Sigmoid colon (tissue), 6 donors: ENCODE measurements at regions not wholly inside any gene's neighbourhood (a gene's known extent, or its start where the extent isn't known, plus 50 kb on each side); places are given as distances from the start of the nearest gene placed in this dataset.
A peak's percentile ranks its signal among the peaks of the same experiment; 100 is the strongest.

ENCODE experiments used
- DNase-seq: peaks from one replicate; pipeline ENCODE4 v3.0.0-alpha.2; 2019
- H3K27ac ChIP-seq, 4 donors: fragments of 200-600 bp; sonication (generic); one replicate each; pipeline ENCODE4 v1.5.1; 2016 to 2019; ENCODE audit warnings: mild to moderate bottlenecking in 1 of 4
- H3K27me3 ChIP-seq, 3 donors: fragments of 200-600 bp; sonication (generic); one replicate each; pipeline ENCODE4 v1.5.1; 2019; ENCODE audit warnings: mild to moderate bottlenecking in 1 of 3
- H3K36me3 ChIP-seq, 4 donors: fragments of 200-600 bp; sonication (generic); one replicate each; pipeline ENCODE4 v1.5.1; 2016 to 2019
- H3K4me1 ChIP-seq, 4 donors: fragments of 200-600 bp; sonication (generic); one replicate each; pipeline ENCODE4 v1.5.1; 2017 to 2019
- H3K4me3 ChIP-seq, 4 donors: fragments of 200-600 bp; sonication (generic); one replicate each; pipeline ENCODE4 v1.5.1; 2017 to 2019; ENCODE audit warnings: mild to moderate bottlenecking in 2 of 4, moderate library complexity in 1 of 4
- H3K9me3 ChIP-seq, 4 donors: fragments of 200-600 bp in 3 of 4; sonication (generic) in 3 of 4; one replicate each; pipeline versions ENCODE4 v1.5.1 to v1.6.1; 2013 to 2019
- EP300 ChIP-seq, 4 donors: sonication (generic); formaldehyde crosslinking; IDR thresholded peaks; one replicate each; pipeline ENCODE4 v1.6.1; 2017; ENCODE audit warnings: antibody characterized with exemption in 4 of 4
- POLR2A ChIP-seq, 2 donors: fragments of 450-650 bp; IDR thresholded peaks; one replicate each; pipeline ENCODE4 v1.6.1; 2016; ENCODE audit warnings: antibody characterized with exemption in 2 of 2, mild to moderate bottlenecking in 2 of 2, moderate library complexity in 2 of 2
- POLR2AphosphoS5 ChIP-seq, 4 donors: sonication (generic); formaldehyde crosslinking; IDR thresholded peaks; one replicate each; pipeline ENCODE4 v1.6.1; 2017; ENCODE audit warnings: antibody characterized with exemption in 4 of 4
- WGBS, 2 donors: extraction: QIAGEN DNeasy Blood & Tissue Kit; methylation state at CpG; one replicate each; pipeline ENCODE4 v1.1.7; 2013; 5-methylcytosine and 5-hydroxymethylcytosine counted together
- intact Hi-C: fragments of 100-400 bp; cut with DNase I; formaldehyde crosslinking; loops from one replicate; pipeline ENCODE4 v1.15.1; 2023
- TF ChIP-seq, protein P1 (sequence below), 4 experiments: fragments of 450-650 bp in 3 of 4; fragments of 200-600 bp in 1 of 4; IDR thresholded peaks; one replicate each; pipeline ENCODE4 v1.5.1; 2016 to 2019; ENCODE audit warnings: antibody characterized with exemption in 4 of 4, mild to moderate bottlenecking in 3 of 4, moderate library complexity in 2 of 4
- donor health status: healthy with polysubstance abuse.
- donor health status: healthy.

DNA sequence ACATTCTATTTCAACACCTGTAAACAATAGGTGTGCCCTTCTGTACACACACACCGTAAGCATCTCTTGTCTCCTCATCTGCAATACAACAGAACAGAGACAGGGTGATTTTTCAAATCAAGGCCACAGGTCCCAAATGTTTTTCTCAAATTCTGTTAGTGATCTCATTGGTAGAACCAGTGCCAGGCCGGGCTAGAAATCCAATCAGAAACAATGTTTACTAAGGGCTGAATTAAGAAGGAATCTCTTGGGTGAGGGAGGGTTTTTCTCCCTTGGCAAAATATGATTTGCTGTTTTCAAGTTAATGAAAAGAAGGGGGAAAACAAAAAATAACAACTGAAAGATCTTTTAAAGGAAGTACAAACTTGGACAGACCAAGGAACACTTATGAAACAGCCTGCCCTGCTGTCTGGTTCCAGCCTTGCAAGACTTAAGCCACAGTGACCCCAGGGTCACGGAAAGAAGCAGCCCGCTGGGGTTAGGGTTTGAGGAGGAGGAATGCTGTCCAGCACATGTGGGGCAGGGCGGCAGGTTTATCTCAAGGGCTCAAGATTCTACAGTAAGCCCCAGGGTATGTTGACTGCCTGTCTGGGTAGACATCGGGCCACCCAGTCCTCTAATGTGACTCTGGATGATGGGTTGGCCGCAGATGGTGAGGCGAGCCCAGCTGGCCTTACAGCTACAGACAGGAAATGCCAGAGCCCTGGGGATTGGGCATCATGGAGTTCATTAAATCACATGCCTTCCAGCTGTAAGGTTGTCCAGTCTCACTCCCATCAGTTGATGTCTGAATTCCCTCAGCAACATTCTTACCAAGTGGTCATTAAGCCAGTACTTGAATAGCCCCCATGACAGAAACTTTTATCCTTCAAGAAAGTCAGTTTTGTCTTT, 73.3 kb upstream of the SLC44A3 start:
- no peak for DNase-seq
- intact Hi-C loops, result no loop called here
- no peak overlapping the region for H3K4me3 ChIP-seq
- no peaks in the 10 kb centered on the region for H3K9me3 ChIP-seq
- H3K27ac ChIP-seq, result no peak overlapping the region
- no peaks in the 10 kb centered on the region for H3K27me3 ChIP-seq
- WGBS, 2 donors, result 79 to 84% methylated on average over 8 of the region's 8 CpGs
- no peaks in the 10 kb centered on the region for H3K36me3 ChIP-seq
- H3K4me1 ChIP-seq, result peaks cover 0 to 24% (median 18%) of the 10 kb centered on the region in 4 donors
- TF ChIP-seq POLR2AphosphoS5 (IDR thresholded peaks at IDR 0.05) (no peak), POLR2A (IDR thresholded peaks at IDR 0.05) (no peak), EP300 (IDR thresholded peaks at IDR 0.05) (no peak)
- TF ChIP-seq, protein P1, sequence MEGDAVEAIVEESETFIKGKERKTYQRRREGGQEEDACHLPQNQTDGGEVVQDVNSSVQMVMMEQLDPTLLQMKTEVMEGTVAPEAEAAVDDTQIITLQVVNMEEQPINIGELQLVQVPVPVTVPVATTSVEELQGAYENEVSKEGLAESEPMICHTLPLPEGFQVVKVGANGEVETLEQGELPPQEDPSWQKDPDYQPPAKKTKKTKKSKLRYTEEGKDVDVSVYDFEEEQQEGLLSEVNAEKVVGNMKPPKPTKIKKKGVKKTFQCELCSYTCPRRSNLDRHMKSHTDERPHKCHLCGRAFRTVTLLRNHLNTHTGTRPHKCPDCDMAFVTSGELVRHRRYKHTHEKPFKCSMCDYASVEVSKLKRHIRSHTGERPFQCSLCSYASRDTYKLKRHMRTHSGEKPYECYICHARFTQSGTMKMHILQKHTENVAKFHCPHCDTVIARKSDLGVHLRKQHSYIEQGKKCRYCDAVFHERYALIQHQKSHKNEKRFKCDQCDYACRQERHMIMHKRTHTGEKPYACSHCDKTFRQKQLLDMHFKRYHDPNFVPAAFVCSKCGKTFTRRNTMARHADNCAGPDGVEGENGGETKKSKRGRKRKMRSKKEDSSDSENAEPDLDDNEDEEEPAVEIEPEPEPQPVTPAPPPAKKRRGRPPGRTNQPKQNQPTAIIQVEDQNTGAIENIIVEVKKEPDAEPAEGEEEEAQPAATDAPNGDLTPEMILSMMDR (IDR thresholded peaks at IDR 0.05), result no peak

DNA sequence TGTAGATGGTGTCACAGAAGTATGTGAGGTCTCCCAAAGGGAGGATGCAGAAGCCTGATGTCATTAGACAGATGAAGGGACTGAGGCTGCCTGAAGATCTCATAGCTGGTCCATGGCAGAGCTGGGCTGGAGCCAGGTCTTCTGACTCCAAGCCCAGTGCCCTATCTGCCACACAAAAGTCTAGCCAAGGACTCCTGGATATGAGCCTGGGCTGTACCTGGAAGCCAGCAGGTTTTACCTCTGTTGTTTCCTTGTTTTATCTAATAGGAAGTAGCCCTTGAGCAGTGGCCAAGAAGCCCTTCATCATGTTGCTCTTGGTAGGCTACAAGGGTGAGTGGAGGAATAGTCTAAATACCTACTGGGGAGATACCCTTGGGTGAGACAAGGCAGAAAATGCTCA, 74.4 kb upstream of the SLC44A3 start:
- no peak overlapping the region for H3K27ac ChIP-seq
- no peaks in the 10 kb centered on the region for H3K27me3 ChIP-seq
- intact Hi-C loops, result loop anchor here (2.0 kb wide), 1 partner anchor 47 kb away; no protein-coding TSS in a partner anchor
- H3K4me1 ChIP-seq, result peaks cover 0 to 24% (median 18%) of the 10 kb centered on the region in 4 donors
- H3K4me3 ChIP-seq, result no peak overlapping the region
- no peak for DNase-seq
- H3K9me3 ChIP-seq, result no peaks in the 10 kb centered on the region
- TF ChIP-seq, protein P1 (IDR thresholded peaks at IDR 0.05), result no peak
- TF ChIP-seq POLR2AphosphoS5 (IDR thresholded peaks at IDR 0.05) (no peak), POLR2A (IDR thresholded peaks at IDR 0.05) (no peak), EP300 (IDR thresholded peaks at IDR 0.05) (no peak)
- no peaks in the 10 kb centered on the region for H3K36me3 ChIP-seq

DNA sequence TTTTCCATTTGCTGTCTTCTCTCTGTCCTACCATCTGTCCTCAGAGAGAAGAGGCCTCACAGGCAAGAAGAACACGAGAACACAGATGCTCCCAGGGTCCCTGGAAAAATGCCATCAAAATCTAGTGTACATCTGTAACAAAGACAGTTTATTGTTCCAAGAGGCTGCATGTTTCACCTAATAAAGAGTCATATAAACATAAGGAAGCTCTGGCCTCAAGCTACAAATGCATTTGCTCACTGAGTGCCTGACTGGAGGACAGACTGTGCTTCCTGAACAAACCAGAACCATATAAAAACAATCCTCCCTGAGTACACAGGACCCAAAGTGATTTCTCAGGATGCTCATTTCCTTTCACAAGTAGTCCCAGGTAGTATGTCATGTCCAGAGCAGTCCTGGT, 76.3 kb upstream of the SLC44A3 start:
- TF ChIP-seq POLR2A (IDR thresholded peaks at IDR 0.05), result no peak
- TF ChIP-seq POLR2AphosphoS5 (IDR thresholded peaks at IDR 0.05), result peak; percentile 57 to 82 (median 74)
- TF ChIP-seq, protein P1 (IDR thresholded peaks at IDR 0.05), result no peak
- peak; percentile 55 to 90 (median 69) for TF ChIP-seq EP300 (IDR thresholded peaks at IDR 0.05)
- Histone ChIP-seq H3K27ac (peak overlapping the region; percentile 33 to 84 (median 80)), H3K27me3 (no peaks in the 10 kb centered on the region), H3K9me3 (no peaks in the 10 kb centered on the region), H3K4me3 (no peak overlapping the region), H3K36me3 (no peaks in the 10 kb centered on the region), H3K4me1 (peaks cover 0 to 30% (median 25%) of the 10 kb centered on the region in 4 donors)
- 8 to 47% methylated on average over 1 of the region's 1 CpG for WGBS, 2 donors
- peak; percentile 80 for DNase-seq
- intact Hi-C loops, result loop anchor here (2.0 to 5.0 kb wide), 3 partner anchors 49 to 202 kb away; partner anchors contain the start of gene F3

DNA sequence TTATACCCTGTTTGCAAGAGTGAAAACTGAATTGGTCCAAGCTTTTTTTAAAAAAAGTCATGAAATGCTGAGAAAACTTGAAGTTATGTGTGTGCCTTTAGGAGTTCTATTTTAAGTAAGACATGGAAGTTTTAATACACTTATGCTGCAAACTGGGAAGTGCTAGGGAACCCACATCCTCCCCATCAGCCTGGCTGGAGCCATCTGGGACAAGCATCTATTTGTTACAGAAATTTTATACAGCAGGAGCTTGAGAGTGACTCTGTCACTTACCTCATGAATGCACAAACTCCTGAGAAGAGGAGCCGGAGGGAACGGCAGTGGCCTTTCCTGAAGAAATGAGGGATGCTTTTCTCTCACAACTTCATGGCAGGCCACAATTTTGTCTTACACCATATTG, 78.2 kb upstream of the SLC44A3 start:
- no peaks in the 10 kb centered on the region for H3K9me3 ChIP-seq
- peaks cover 0 to 39% (median 33%) of the 10 kb centered on the region in 4 donors for H3K4me1 ChIP-seq
- no peak overlapping the region for H3K4me3 ChIP-seq
- no peaks in the 10 kb centered on the region for H3K36me3 ChIP-seq
- DNase-seq, result no peak
- TF ChIP-seq POLR2AphosphoS5 (IDR thresholded peaks at IDR 0.05), result no peak
- H3K27me3 ChIP-seq, result no peaks in the 10 kb centered on the region
- H3K27ac ChIP-seq, result peak overlapping the region in 1 of 4 donors; percentile 84
- WGBS, 2 donors, result 96 to 99% methylated on average over 2 of the region's 2 CpGs
- intact Hi-C loops, result loop anchor here (5.0 kb wide), 2 partner anchors 95 to 200 kb away; partner anchors contain the start of gene F3

DNA sequence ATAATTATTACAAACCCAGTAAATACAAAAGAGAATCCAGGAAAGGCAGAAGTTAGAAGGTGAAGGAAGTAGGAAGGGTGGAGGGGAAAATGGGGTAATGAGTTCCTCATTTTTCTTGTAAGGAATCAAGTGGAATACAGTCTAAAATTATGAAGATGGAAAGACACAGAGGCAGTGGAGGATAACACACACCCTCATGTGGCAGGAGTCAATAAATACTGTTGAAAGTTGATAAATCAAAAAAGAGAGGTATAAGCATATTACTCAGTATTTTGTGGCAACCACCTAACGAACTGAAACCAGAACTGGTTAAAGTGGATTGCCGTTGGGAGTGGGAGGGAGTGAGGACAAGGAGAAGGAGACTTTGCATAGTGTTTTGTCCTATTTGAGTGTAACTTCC, 78.6 kb upstream of the SLC44A3 start:
- intact Hi-C loops, result loop anchor here (5.0 kb wide), 2 partner anchors 94 to 199 kb away; partner anchors contain the start of gene F3
- Histone ChIP-seq H3K27me3 (no peaks in the 10 kb centered on the region), H3K4me1 (peaks cover 0 to 40% (median 33%) of the 10 kb centered on the region in 4 donors), H3K4me3 (no peak overlapping the region), H3K9me3 (no peaks in the 10 kb centered on the region), H3K36me3 (no peaks in the 10 kb centered on the region), H3K27ac (no peak overlapping the region)
- no peak for TF ChIP-seq POLR2AphosphoS5 (IDR thresholded peaks at IDR 0.05)
- TF ChIP-seq, protein P1 (IDR thresholded peaks at IDR 0.05), result no peak
- no peak for TF ChIP-seq POLR2A (IDR thresholded peaks at IDR 0.05)
- no peak for TF ChIP-seq EP300 (IDR thresholded peaks at IDR 0.05)
- DNase-seq, result no peak
- WGBS, 2 donors, result 47 to 77% methylated on average over 2 of the region's 2 CpGs
